ENCODE measurements at regions not wholly inside any gene's neighbourhood (a gene's known extent, or its start where the extent isn't known, plus 50 kb on each side); places are given as distances from the start of the nearest gene placed in this dataset.
"Not testable (repeated sequence)": the region's sequence is repeated elsewhere in the genome, so short reads cannot be mapped to it uniquely, and the experiment has no call there.

DNA sequence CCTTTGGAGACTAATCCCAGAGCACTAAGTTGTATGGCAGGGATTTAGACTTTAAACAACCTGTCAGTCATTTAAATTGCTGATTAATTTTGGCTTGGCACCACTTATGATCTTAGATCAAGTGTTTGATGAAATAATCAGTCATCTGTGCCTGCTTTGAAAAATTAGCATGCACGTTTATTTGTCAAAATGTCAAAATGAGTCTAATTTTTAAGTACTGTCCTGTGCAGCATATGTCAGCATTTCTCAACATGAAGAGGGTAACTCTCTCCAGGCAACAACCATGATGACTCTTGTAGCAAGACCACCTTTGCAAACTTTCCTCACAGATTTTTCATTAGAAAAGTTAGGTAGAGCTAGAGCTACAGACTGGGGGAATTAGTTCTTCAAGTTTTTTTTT is 155.7 kb upstream of the GJE1 start:
- no peak for DNase-seq (ENCODE audit: low read depth in 1 of 2, low spot score in 1 of 2)

DNA sequence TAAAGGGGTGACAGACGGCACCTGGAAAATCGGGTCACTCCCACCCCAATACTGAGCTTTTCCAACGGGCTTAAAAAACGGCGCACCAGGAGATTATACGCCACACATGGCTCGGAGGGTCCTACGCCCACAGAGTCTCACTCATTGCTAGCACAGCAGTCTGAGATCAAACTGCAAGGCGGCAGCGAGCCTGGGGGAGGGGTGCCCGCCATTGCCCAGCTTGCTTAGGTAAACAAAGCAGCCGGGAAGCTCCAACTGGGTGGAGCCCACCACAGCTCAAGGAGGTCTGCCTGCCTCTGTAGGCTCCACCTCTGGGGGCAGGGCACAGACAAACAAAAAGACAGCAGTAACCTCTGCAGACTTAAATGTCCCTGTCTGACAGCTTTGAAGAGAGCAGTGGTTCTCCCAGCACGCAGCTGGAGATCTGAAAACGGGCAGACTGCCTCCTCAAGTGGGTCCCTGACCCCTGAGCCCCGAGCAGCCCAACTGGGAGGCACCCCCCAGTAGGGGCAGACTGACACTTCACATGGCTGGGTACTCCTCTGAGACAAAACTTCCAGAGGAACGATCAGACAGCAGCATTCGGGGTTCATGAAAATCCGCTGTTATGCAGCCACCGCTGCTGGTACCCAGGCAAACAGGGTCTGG is 162.8 kb upstream of the GJE1 start:
- not testable (repeated sequence) for DNase-seq (ENCODE audit: low read depth in 1 of 2, low spot score in 1 of 2)

DNA sequence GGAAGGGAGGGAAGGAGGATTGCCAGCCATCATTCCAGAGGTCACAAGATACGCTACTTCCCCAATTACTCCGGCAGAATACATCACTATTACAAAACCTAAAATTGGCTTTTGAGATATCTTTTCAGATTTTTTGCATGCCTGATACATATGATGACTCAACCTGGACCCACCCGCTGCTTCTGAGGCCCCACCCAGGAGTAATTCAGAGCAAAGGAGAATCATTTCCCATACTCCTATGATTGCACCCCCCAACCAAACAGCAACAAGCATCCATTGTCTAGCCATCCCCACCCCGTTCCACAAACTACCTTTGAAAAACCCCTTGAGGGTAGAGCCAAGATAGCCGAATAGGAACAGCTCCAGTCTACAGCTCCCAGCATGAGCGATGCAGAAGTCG is 163.5 kb upstream of the GJE1 start:
- no peak for DNase-seq (ENCODE audit: low read depth in 1 of 2, low spot score in 1 of 2)

DNA sequence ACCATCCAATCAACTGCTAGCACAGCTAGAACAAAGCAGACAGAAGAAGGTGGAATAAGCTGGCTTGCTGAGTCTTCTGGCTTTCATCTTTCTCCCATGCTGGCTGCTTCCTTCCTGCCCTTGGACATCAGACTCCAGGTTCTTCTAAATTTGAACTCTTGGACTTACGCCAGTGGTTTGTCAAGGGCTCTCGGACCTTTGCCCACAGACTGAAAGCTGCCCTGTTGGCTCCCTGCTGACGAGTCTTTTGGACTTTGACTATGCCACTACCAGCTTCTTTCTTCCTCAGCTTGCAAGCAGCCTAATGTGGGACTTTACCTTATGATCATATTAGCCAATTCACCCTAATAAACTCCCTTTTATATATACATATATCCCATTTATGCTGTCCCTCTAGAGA is 164.1 kb upstream of the GJE1 start:
- no peak for DNase-seq (ENCODE audit: low read depth in 1 of 2, low spot score in 1 of 2)

DNA sequence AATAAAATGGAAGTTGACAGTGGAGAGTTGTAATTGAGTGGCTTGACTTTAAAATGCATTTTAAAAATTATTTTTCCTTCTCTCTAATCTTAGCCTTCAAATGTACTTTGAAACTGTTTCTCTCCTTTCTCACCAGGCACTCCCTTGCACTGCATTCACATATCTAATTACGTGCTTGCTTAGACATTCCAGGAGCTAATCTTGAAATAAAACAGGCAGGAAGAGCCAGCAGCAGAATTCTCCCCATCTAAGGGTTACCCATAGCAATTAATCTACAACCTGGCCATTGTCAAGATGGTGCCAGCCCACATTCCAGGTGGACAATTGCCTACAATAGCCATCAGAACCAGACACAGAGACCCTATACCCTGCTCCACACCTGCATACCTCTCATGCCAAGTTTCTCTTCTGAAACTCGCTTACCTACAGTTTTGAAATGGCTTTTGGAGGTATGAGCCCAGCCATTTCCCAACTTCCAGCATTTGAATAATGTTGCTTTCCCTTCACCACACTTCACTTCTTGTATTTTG is 167.6 kb upstream of the GJE1 start:
- DNase-seq (ENCODE audit: low read depth in 1 of 2, low spot score in 1 of 2) = no peak

DNA sequence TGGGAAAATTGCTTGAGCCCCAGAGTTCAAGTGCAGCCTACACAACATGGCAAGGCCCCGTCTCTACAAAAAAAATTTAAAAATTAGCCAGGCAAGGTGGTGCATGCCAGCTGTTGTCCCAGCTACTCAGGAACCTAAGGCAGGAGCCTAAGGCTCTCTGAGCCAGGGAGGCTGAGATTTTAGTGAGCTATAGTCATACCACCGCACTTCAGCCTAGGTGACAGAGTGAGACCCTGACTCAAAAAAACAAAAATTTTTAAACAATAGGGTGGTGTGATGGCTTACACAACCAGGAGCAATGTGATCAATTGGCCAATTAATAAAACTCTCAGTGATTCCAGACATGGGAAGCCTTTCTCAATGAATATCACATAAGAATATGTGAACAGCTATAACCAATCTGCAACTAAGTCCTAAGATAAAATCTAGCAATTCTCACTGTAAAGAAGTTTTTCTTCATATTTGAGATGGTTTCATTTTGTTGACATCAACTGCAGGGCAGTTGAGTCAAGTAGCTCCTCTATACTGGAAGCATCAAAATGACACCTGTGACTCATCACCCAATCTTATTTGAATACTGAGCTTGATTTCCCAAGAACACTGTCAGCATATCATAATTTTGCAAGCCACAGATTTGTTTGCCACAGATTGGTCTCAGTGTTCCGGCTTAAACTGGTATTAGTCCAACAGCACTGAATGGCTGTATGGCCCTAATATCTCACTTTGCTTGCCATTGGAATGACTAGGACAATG is 169.0 kb upstream of the GJE1 start:
- DNase-seq (ENCODE audit: low read depth in 1 of 2, low spot score in 1 of 2) = no peak

DNA sequence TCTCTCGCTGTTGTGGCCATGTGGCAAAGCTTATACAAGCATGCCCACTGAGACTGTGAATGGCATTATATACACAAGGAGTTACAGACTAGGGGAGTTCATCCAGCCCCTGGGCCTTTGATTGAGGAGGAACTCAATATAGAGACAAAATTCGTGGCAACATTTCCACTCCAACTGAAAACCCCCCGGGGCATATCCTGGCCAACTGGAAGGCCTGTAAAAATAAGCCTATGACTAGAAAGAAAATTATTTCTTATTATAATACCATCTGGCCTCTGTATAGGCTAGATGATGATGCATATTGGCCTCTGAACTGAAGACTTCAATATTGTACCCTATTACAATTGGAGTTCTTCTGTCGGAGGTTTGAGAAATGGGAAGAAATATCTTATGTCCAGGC is 175.5 kb upstream of the GJE1 start:
- DNase-seq (ENCODE audit: low read depth in 1 of 2, low spot score in 1 of 2) = no peak

DNA sequence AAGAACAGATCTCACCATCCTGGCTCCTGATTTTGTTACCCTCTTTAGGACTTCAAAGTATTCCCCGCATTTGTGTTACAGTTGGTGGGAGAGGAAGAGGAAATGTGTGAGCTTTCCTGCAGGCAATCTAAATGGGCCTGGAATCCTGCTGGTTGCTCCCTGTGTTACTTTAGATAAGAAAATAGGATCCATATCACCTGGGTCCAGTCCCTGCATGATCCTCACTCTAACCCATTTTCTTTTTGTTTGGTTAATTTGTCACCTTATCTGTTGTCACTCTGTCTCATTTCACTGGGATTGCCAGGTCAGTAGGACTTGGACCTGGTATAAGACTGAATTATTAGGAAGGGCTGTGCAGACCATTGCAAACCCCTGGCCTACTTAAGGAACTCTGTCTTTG is 175.9 kb upstream of the GJE1 start:
- DNase-seq (ENCODE audit: low read depth in 1 of 2, low spot score in 1 of 2) = no peak

DNA sequence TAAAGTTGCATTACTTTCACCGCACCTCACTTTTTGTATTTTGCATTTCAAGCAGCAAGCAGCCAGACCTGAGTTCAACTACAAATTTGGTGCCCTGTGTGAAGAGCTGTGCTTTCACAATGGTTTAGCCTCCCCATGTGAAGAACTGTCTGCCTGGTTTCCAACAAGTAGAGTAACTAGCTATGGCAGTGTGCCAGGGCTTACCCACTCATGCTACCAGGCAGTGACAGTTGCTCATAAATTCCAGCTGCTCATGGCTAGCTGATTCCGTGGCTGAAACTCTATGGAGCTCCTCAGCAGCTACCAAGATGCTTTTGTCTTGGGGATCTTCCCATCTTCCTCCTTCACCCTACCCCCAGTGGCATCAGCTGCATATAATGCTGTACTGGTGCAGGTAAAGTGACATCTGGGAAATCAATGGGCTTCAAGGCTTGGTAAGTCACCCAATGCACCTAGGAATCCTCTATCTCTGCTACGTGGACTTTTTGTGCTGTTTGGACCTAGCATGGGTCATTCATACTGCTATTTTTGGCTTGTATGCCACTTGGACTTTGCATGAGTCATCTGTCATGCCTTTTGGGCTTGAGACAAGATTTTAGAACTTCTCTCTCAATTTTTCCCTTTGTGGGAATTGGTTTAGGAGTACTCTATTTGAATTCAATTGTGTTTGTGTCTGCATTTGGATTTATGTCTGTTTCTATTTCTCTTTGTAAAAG is 176.5 kb upstream of the GJE1 start:
- DNase-seq (ENCODE audit: low read depth in 1 of 2, low spot score in 1 of 2) = no peak

DNA sequence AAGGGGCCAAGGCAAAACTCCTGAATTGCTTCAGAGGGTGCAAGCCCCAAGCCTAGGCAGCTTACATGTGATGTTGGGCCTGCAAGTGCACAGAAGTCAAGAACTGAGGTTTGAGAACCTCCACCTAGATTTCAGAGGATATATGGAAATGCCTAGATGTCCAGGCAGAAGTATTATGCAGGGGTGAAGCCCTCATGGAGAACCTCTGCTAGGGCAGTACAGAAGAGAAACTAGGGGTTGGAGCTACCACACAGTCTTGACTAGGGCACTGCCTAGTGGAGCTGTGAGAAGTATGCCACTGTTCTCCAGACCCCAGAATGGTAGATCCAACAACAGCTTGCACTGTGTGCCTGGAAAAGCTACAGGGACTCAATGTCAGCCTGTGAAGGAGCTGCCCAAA is 179.7 kb upstream of the GJE1 start:
- DNase-seq (ENCODE audit: low read depth in 1 of 2, low spot score in 1 of 2) = no peak

DNA sequence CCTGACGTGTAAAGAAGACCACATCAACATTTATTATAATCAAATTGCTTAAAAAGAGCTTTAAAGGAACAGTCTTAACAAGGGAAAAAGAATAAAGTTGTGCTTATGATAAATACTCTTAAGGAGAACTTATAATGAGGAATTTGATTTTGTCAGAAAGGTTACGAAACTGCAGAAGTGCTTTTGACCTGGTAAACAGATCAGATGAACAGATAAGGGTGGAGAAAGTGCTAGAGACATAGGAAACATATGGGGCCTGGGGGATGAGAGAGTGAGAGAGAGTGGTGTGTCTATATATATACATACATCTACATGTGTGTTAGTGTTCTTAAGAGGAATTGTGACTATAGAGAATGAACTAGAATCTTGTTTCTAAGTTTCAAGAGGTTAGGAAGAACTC is 186.2 kb upstream of the GJE1 start:
- no peak for DNase-seq (ENCODE audit: low read depth in 1 of 2, low spot score in 1 of 2)

DNA sequence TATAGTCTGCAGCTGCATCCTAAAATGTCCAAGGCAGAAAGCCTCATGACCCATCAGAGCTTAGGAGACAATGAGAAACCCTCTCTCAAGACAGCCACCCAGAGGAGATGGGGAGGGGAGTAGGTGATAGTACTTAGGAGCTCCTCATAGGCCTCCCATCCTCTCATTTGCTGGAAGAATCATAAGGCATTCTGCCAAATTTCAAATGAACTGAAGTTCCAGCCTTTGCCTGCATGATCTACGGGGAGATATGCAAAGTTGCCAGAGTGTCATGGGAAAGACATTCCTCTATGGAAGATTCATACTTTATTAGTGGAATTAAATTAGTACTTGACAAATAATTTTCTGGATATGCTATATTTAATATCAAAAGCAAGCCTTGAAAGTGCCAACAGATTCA is 194.1 kb upstream of the GJE1 start:
- no peak for DNase-seq (ENCODE audit: low read depth in 1 of 2, low spot score in 1 of 2)

DNA sequence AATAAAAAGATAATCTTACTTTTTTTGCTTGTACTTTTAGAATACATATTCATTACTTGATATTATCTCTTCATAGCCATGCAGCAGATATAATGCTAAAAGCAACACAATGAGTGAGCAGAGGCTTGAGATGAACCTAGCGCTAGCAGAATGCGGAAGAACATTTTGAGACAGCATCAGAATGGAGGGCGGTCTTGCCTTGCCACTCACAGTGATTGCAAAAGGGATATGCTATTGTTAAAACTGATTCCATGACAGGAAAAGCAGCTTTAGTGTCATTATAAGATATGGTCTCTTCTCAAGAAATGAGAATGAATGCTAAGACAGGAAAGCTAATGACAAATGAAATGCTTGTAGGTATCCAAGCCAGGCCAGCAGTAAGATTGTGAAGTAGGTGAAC is 200.0 kb upstream of the GJE1 start:
- no peak for DNase-seq (ENCODE audit: low read depth in 1 of 2, low spot score in 1 of 2)

DNA sequence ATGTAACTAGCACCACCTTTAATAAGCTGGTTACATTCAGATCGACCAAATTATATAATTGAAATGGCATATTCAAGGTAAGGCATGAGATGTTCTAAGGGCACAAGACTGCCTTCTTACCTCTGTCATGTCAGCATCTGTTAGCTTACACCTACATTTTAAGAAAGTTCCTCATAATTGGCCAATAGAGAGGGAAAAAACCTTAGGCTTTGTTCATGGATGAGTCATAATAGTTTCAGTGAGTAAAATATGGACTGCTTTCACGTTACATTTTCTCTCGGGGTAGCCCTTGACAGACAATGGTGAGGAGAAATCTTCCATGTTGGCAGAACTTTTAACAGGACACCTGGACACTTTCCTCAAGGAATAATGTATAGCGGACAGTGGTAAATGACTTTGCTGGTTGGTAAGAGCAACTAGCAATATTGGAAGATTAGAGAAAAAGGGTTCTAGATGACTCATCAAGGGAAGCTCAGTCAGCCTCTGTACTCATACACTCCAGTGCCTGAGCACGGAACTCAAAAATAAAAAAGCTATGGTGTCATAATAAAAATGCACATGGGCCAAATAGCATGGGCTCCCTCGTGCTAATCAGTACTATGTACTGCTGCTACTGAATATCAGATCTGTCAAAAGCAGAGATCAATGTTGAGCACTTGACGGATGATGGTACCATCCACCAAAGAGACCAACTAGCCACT is 206.4 kb upstream of the GJE1 start:
- not testable (repeated sequence) for DNase-seq (ENCODE audit: low read depth in 1 of 2, low spot score in 1 of 2)

DNA sequence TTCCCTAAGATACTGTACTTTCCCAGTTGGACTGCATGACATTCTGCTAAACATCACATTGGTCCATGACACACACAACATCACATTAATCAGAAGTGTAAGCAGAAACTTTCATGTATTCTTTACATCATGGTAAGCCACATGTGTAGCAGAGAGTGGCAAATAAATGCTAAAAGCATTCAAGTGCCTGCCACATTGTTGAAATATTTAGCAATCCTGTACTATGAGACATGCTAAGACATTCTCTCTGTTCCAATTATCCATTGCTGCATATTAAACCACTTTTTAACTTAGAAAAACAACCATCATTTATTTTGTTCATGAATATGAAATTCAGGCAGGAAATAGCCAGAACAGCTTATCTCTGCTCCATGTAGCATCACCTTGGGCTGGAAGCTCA is 207.7 kb upstream of the GJE1 start:
- DNase-seq (ENCODE audit: low read depth in 1 of 2, low spot score in 1 of 2) = no peak

DNA sequence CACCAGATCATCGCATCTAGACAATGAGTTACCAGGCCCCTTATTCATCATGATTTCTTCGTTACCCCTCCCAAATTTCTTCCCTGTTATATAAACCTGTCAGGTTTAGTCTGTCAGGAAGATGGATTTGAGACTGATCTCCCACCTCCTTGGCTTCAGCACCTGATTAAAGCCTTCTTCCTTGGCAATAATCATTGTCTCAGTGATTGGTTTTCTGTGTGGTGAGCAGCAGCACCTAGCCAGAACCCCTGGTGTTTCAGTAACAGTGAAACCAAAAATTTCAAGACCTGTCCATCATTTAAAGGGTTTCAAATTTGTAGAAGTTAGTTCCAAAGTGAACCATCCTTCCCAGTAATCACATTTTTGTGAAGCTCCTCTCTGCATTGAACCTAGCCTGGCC is 209.8 kb upstream of the GJE1 start:
- no peak for DNase-seq (ENCODE audit: low read depth in 1 of 2, low spot score in 1 of 2)

DNA sequence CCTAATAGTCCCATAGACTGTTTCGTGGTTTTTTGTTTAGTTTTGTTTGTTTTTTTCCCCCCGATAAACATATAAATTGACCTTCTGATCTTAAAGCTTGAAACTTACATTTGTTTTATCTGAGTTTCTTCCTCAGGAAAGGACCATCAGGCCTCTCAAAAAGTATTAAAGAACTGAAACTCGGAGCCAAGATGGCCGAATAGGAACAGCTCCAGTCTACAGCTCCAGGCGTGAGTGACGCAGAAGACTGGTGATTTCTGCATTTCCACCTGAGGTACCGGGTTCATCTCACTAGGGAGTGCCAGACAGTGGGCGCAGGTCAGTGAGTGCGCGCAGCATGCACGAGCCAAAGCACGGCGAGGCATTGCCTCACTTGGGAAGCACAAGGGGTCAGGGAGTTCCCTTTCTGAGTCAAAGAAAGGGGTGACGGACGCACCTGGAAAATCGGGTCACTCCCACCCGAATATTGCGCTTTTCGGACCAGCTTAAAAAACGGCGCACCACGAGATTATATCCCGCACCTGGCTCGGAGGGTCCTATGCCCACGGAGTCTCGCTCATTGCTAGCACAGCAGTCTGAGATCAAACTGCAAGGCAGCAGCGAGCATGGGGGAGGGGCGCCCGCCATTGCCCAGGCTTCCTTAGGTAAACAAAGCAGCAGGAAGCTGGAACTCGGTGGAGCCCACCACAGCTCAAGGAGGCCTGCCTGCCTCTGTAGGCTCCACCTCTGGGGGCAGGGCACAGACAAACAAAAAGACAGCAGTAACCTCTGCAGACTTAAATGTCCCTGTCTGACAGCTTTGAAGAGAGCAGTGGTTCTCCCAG is 215.8 kb upstream of the GJE1 start:
- not testable (repeated sequence) for DNase-seq (ENCODE audit: low read depth in 1 of 2, low spot score in 1 of 2)

DNA sequence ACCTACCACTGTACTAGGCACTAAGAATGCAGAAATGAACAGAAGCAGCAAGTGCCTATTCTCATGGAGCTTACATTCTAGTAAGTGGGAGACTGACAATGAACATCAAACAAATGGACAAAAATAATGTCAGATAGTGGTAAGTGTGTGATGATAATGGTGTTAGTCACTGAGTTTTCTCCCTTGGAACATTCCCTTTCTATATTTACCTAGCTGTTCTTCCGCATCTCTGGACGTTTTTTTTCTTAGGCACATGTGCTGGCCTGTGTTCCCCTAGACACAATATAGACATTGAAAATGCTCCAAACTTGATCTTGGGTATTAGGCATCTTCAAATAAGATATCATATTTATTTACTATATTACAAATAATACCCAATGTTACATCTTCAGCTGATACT is 218.1 kb upstream of the GJE1 start:
- DNase-seq (ENCODE audit: low read depth in 1 of 2, low spot score in 1 of 2) = no peak

DNA sequence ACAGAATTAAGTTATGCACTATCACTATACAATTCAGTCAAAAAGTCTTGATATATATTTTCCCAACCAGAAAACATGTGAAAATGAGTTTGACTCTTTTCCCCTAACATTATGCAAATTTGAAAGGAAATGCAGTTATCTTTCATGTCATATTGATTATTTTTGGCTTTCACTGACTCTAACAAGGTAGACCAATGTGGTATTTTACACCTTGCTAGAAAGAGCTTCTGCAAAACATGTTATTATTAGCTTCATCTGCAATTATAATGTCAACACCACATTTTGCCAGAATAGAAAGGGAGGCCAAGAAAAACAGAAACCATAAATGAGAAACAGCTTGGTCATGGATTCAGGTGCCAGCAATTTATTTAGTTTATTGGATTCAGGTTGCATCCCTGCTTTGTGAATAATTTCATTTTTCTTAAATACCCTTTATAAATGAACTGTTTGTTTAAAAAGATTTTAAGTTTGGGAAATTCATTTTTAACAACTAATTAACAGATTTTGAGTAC is 226.1 kb upstream of the GJE1 start:
- no peak for DNase-seq (ENCODE audit: low read depth in 1 of 2, low spot score in 1 of 2)

DNA sequence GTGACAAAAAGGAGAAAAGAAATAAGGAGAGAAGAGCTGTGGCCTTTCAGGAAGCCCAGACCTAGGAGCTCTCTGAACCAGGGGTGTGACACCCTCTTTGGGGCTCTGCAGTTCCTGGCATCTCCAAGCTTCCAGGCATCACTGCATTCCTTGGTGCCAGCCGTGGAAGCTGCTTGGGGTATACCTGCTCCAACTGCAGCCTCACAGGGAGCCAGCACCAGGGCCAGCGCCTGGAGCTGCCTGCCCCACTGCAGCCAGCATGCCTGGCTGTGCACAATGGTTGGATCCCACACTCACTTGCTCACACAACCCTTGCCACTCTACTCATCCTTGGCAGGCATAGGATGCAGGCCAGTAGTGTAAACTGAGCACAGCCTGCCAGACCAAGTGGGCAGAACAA is 242.1 kb upstream of the GJE1 start:
- no peak for DNase-seq (ENCODE audit: low read depth in 1 of 2, low spot score in 1 of 2)

DNA sequence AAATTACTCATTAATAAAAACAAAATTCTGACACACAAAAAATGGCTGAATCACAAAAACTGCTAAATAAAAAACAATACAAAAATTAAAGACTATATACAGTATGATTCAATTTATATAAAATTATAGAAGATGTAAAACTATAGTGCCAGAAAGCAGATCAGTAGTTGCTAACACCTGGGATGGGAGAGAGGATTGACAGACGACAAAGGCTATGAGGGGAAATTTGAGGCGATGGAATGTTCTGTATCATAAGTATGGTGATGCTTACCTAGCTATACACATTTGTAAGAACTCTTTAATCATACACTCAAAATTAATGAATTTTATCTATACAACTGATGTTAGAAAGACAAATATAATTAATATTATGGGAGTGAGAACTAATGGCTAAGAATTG is 247.9 kb upstream of the GJE1 start:
- no peak for DNase-seq (ENCODE audit: low read depth in 1 of 2, low spot score in 1 of 2)

Measured in activated CD4-positive, alpha-beta T cell treated with anti-CD3 and anti-CD28 coated beads, Interleukin-2, amount 50 U/mL, for 24 hours (primary cell).